GM12865 (cell line): ENCODE measurements at regions not wholly inside any gene's neighbourhood (a gene's known extent, or its start where the extent isn't known, plus 50 kb on each side); places are given as distances from the start of the nearest gene placed in this dataset.

ENCODE experiments used
- DNase-seq: peaks from one replicate; pipeline ENCODE4 v3.0.0; 2010; ENCODE audit warnings: low read depth
- H3K4me3 ChIP-seq: 2 replicates; pipeline ENCODE4 v1.5.1; 2011; ENCODE audit warnings: mild to moderate bottlenecking, low read depth, low read length, control low read depth
- CTCF ChIP-seq: IDR thresholded peaks from 2 replicates; pipeline ENCODE4 v1.5.1; 2011; ENCODE audit warnings: low read length, control low read depth, low read depth, inconsistent platforms; ENCODE audit not compliant: insufficient read depth; ENCODE audit errors: missing control alignments

- DNase-seq, result no peak
- no peak for TF ChIP-seq CTCF
- H3K4me3 ChIP-seq, result no peak overlapping the region
Measured at GRCh38 chr6:25006075-25006474, 70.3 kb upstream of the RIPOR2 start.

DNA sequence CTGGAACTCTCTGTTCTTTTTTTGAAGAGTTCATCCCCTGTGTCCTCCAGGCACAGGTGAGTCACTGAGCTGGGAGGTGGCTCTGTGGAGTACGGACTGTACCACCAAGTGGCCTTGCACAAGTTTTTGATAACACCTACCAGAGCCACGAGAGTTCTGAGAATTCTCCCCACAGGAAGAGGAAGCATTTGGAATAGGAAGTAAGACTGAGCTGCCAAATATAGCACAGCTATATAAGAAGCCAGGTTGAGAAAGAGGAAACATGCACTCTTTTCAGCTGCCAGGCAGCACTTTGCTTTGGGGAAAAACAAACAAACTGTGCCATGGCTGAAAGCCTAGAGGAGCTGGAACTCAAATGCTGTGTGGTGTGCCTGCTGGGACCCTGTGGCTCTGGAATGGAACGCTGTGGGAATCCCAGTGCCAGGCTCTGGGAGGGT lies 70.8 kb upstream of the RIPOR2 start:
- no peak overlapping the region for H3K4me3 ChIP-seq
- peak; percentile 38 for DNase-seq
- no peak for TF ChIP-seq CTCF

DNA sequence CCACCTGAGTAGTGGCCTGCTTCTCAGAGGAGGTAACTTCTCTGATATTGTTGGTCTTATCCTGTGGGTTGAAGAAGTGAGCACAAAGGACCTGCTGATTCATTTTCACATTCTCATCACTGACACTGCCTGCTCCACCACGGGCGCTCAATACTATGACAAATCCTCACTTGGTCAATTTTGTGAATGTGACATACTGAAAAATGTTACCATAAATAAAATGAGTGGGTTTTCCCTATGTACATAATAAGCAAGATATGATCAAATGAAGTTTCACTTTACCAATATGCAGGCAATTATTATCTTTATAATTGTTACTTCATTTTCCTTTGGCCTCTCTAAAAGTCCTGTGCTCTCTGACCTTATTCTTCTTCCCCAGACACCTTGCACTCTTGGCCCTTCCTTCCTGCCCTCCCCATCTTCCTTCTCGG lies 71.5 kb upstream of the RIPOR2 start:
- DNase-seq, result peak; percentile 62

DNA sequence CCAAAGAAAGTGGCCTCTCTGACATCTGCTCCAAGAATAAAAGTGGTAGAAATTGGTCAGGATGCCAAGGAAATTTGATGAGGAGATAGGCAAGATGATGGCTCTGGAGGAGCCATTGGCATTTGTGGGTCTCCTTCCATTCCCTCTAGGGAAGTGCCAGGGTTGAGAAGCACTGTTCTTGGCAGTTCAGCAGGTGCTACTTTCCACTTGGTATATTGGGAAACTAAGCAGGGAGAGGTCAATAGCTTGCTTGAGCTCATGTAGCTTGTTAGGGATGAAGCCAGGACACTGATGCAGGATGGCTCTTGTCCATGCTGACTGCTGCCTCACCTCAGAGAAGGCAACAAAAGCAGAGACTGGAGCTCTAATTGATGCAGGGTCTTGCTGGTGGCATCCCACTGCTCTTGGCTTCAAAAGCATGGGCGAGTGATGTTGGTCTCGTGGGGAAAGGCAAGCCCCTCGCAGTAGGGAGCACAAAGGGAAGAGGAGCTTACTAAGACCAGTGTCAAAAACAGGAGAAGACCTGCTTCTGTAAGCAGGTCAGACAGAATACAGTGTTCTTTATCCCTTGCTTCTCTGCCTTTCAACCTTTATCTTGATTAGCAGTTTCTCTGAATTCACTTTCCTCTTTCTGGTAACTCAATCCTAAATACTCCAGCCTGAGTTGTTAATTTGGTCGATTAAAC lies 73.1 kb upstream of the RIPOR2 start:
- no peak for TF ChIP-seq CTCF
- no peak for DNase-seq
- H3K4me3 ChIP-seq, result no peak overlapping the region

More for the DNA sequence above, 71.5 kb upstream of the RIPOR2 start:
- TF ChIP-seq CTCF, result no peak
- H3K4me3 ChIP-seq, result no peak overlapping the region

- H3K4me3 ChIP-seq, result no peak overlapping the region
- no peak for DNase-seq
- no peak for TF ChIP-seq CTCF
Measured at GRCh38 chr6:25009393-25009710, 73.6 kb upstream of the RIPOR2 start.

GRCh38 chr6:25010176-25010575 lies 74.4 kb upstream of the RIPOR2 start:
- no peak overlapping the region for H3K4me3 ChIP-seq
- TF ChIP-seq CTCF, result no peak
- no peak for DNase-seq
